ENCODE measurements at regions not wholly inside any gene's neighbourhood (a gene's known extent, or its start where the extent isn't known, plus 50 kb on each side); places are given as distances from the start of the nearest gene placed in this dataset.
A peak's percentile ranks its signal among the peaks of the same experiment; 100 is the strongest.

GRCh38 chr2:196480653-196481323 is 158.7 kb upstream of the CCDC150 start:
- no peak for DNase-seq (ENCODE audit: low read depth)

GRCh38 chr2:196481324-196481697 is 158.2 kb upstream of the CCDC150 start:
- DNase-seq (ENCODE audit: low read depth): no peak

DNA sequence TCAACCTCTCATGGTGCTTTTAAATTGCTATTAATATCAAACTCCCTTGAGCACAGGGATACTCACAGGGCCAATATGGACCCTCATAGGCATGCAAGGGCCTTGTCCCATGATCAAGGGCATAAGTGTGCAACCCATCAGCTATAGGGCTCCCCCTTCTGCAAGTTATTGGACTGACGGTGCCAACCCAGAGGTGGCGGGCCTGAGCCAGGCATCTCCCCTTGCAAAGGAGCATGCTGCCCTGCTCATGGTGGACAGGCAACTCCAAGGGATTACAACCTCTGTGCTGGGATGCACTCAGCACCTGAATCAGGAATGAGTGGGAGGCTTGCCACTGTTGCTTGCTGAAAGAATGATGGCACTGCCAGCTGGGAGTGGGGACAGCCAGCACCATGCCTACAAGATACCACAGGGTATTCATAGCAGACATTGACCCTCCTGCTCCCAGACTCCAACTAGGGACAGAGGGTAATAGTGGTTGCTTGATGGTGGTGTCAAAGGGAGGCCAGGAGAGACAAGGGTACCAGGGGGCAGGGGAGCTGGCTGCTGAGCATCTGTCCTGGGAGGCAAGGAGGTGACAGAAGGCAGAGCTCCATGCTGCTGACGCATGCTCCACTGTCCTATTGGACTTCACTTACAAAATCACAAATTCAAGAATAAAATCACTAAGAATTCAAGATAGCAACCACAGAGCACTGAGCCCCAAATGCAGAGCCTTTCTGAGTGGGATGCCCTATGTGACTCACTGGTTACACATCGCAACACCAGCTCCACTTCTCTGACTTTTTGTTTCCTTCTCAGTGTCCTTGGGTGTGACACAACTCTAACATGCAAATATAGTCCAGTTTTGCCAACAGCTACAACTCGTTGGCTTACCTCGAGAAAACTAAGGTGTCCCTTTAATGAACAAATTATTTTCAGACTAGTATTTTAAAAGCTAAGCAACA is 157.1 kb upstream of the CCDC150 start:
- DNase-seq (ENCODE audit: low read depth): peak; percentile 66

DNA sequence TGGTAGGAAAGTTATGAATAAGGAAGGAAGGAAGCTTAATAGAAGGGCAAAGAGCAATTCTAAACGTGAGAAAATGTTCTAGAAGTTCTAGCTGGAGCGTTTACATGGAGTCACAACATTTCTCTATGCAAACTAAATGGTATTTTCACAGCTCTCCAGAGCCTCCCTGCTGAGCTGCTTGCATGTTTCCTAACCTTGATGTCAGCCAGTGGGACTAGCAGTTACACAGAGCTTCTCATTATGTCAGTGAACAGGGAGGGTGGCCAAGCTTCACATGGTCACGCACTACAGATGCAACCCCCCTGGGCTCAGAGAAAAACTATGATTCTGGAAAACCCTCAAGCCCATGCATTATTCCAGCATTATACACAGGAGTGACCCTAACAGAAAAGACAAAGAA is 153.4 kb upstream of the CCDC150 start:
- no peak for DNase-seq (ENCODE audit: low read depth)

GRCh38 chr2:196487417-196487816 is 152.1 kb upstream of the CCDC150 start:
- no peak for DNase-seq (ENCODE audit: low read depth)

- DNase-seq (ENCODE audit: low read depth): no peak
Measured at GRCh38 chr2:196489371-196489770, 150.1 kb upstream of the CCDC150 start.

- no peak for DNase-seq (ENCODE audit: low read depth)
Measured at GRCh38 chr2:196492946-196493345, 146.6 kb upstream of the CCDC150 start.

GRCh38 chr2:196498962-196499361 is 140.6 kb upstream of the CCDC150 start:
- DNase-seq (ENCODE audit: low read depth): no peak

GRCh38 chr2:196499686-196500085 is 139.8 kb upstream of the CCDC150 start:
- no peak for DNase-seq (ENCODE audit: low read depth)

GRCh38 chr2:196500686-196501431 is 138.7 kb upstream of the CCDC150 start:
- peak; percentile 57 for DNase-seq (ENCODE audit: low read depth)

DNA sequence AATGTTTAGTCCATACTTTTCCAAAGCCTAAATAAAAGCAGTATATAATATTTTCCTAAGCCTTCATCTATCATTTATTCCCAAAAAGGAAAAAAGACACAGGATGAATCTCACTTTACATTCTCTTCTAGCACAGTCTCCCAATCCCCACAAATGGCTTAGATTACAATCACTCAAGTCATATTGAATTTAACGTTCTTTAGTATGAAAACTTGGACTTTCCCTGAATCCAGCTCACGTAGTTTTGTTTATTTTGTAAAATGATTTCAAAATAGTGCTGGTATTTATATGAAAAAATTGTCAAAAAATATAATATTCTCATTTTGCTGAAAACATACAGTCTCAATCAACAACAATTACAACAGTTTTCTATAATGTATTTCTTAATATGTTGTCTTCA is 137.7 kb upstream of the CCDC150 start:
- no peak for DNase-seq (ENCODE audit: low read depth)

GRCh38 chr2:196502386-196502785 is 137.1 kb upstream of the CCDC150 start:
- DNase-seq (ENCODE audit: low read depth): peak; percentile 11

GRCh38 chr2:196503398-196503797 is 136.1 kb upstream of the CCDC150 start:
- no peak for DNase-seq (ENCODE audit: low read depth)

GRCh38 chr2:196504788-196505187 is 134.7 kb upstream of the CCDC150 start:
- no peak for DNase-seq (ENCODE audit: low read depth)

DNA sequence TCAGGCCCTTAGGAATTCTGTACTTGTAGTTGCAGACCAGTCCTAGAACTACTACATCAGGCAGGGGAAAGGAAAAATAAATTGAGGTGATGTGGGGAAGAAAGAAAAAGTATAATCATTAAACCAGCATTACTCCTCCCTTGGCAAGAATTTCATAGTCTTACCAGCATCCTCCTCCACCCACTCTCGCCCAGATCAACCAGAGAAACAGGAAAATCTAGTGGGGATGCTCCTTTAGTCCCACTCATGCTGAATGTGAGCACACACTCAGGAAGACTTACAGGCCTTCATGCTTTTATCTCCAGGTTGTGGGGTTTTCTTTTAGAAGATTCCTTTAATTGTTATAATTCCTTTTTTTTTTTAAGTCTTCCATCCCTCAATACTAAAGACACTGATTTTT is 129.3 kb upstream of the CCDC150 start:
- no peak for DNase-seq (ENCODE audit: low read depth)

DNA sequence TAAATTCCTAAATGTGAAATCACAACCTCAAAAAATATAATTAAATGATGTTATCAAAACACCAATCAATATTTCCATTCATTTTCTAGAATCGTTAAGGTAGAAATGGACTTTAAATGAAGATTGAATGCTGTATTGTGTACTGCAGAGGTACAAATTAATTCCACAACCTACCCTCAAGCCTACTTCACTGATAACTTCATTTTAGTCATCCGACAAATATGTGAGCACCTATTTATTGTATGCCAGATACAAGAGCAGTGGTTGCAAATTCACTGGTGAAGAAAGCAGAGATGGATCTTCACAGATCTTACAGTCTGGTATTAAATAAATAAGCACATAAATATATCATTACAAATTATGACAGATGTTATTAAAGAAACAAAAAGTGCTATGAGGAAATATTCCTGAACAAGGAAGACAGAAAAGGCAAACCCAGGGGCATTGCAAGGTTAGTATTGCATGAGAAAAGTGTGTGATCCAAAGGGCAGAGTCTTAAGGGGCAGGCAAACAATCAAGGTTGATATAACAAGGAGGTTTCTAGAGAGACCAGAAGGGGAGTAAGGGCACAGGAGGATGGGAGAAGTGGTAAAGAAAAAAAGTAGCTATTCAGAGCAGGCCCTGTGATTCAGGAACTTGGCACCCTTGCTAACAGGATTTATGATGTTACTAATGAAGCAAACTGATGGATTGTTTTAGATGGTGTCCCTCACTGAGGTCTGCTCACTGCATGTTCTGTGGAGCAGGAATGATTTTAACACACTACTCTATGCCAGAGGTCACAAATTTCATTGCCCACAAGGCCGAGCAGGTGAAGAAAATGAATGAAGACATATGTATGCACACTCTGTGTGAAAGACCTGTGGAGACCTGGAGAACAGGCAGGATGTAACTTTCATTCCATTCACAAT is 128.0 kb upstream of the CCDC150 start:
- DNase-seq (ENCODE audit: low read depth): no peak

DNA sequence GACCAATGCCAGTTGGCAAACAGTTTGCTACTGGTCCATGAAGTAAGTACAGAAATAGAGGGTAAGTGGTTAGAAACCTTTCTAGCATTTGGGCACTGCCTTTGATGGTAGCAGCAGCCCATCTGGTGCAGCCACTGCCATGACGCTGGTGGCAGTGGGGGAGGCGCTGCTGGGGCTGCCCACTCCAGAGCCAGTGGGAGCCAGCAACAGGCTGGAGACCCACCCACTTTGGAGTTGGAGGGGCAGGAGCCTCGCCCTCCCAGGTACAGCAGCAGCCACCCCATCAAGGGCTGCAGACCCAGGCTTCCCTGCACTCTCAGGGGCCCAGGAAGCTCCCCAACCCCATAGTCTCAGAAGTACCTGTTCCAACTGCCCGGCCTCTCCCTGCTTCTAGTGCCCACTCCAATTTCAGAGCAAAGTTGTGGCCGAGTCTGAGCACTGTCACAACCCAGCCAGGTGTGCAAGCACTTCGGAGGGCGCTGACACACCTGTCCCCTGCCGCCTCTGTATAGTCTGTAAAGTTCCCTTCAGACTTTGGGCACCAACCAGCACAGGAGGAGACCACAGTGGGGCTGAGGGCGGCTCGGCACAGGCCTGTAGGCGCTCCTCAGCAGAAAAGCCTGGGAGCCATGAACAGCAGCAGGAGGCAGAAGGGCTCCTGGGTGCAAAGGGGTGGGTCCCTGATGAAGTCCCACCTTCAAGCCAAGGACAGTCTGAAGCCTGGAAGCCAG is 125.6 kb upstream of the CCDC150 start:
- no peak for DNase-seq (ENCODE audit: low read depth)

DNA sequence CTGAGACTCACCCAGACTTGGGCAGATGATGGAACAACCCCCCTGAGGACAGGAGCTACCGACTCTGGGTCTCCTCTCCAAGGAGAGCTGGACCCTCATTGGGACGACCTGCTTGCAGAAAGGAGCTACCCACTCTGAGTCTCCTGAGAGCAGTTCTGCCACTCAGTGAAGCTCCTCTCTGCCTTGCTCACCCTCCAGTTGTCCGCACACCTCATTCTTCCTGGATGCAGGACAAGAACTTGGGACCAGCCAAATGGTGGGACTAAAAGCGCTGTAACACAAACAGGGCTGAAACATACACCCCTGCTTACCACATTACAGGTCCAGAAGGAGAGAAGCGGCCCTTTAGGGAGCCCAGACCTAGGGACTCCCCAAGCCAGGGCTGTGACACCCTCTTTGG is 124.9 kb upstream of the CCDC150 start:
- no peak for DNase-seq (ENCODE audit: low read depth)

GRCh38 chr2:196515051-196515450 is 124.5 kb upstream of the CCDC150 start:
- no peak for DNase-seq (ENCODE audit: low read depth)

- DNase-seq (ENCODE audit: low read depth): no peak
Measured at GRCh38 chr2:196515608-196516007, 123.9 kb upstream of the CCDC150 start.
